Dendritic cell treated with granulocyte-macrophage colony-stimulating factor and Interleukin-4, amounts not matched to agents 40 ng/mL and 50 ng/mL, for 4 days (primary cell): ENCODE measurements at regions not wholly inside any gene's neighbourhood (a gene's known extent, or its start where the extent isn't known, plus 50 kb on each side); places are given as distances from the start of the nearest gene placed in this dataset.

Experiments used
- H3K27ac Mint-ChIP-seq: one replicate; pipeline ENCODE4 v1.8.0; 2022; ENCODE audit warnings: mild to moderate bottlenecking, mixed read lengths
- H3K27me3 Mint-ChIP-seq: one replicate; pipeline ENCODE4 v1.8.0; 2022; ENCODE audit warnings: mild to moderate bottlenecking, mixed read lengths
- H3K36me3 Mint-ChIP-seq: one replicate; pipeline ENCODE4 v1.8.0; 2022; ENCODE audit warnings: low read depth, mixed read lengths
- H3K4me1 Mint-ChIP-seq: one replicate; pipeline ENCODE4 v1.8.0; 2022; ENCODE audit warnings: low read depth, mixed read lengths
- H3K4me3 Mint-ChIP-seq: one replicate; pipeline ENCODE4 v1.8.0; 2022; ENCODE audit warnings: mild to moderate bottlenecking, moderate library complexity, mixed read lengths
- H3K9me3 Mint-ChIP-seq: one replicate; pipeline ENCODE4 v1.8.0; 2022; ENCODE audit warnings: mixed read lengths
- intact Hi-C: fragments of 100-400 bp; cut with micrococcal nuclease; formaldehyde crosslinking; loops from one replicate; pipeline ENCODE4 v1.15.0; 2022

DNA sequence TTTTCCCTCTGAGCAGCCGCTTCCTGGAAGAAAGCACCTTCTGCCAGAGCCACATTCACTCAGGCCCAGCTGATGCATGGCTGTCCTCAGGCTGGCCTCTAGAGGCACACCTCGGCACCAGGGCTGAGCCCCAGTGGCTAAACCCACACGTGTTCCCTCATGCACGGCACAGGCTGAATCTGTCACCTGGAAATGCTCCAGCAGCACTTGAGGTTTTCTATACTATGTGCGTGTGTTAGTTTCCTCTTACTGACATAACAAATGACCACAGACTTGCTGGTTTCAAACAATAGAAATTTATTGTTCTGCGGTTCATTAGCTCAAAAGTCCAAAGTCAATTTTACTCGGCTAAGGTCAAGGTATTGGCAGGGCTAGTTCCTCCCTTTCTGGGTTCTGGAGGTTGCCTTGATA, 141.4 kb downstream of the LRRC70 start:
- no peaks in the 10 kb centered on the region for H3K9me3 Mint-ChIP-seq
- peaks cover 15% of the 10 kb centered on the region for H3K4me1 Mint-ChIP-seq
- H3K4me3 Mint-ChIP-seq = no peak overlapping the region
- no peaks in the 10 kb centered on the region for H3K27me3 Mint-ChIP-seq
- intact Hi-C loops = no loop called here
- no peak overlapping the region for H3K27ac Mint-ChIP-seq
- no peaks in the 10 kb centered on the region for H3K36me3 Mint-ChIP-seq

DNA sequence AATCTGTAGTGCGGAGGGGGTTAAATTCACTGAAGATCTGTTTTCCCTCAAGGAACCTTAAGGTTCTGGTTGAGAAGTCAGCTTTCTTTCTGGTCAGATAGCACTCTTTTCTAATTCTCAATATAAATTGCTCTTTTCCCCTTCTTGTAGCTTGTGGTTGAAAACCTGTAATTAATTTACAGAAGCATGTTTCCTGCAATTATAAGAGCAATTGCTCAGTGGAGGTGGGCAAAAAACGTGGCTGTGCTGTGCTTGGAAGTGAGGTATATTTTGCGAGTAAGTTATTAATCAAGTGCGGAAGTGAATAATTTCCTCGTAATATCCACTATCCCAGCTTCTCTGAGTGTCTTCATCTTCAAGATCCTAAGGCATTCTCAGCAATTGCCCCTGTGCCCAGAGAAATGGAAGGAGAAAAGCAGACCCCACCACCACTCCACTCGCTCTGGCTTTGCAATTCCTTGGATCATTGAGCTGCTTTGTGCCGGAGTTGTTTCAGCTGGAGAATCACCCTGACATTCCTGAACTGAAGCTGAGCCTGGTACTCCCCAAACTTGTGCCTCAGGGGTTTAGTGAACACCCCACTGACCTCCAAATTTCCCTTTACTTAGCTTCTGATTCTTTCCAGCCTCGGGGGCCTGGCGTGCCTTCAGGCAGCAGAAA, 140.6 kb downstream of the LRRC70 start:
- H3K36me3 Mint-ChIP-seq = no peaks in the 10 kb centered on the region
- H3K4me3 Mint-ChIP-seq = no peak overlapping the region
- peaks cover 15% of the 10 kb centered on the region for H3K4me1 Mint-ChIP-seq
- no peak overlapping the region for H3K27ac Mint-ChIP-seq
- no peaks in the 10 kb centered on the region for H3K9me3 Mint-ChIP-seq
- intact Hi-C loops = no loop called here
- H3K27me3 Mint-ChIP-seq = no peaks in the 10 kb centered on the region

DNA sequence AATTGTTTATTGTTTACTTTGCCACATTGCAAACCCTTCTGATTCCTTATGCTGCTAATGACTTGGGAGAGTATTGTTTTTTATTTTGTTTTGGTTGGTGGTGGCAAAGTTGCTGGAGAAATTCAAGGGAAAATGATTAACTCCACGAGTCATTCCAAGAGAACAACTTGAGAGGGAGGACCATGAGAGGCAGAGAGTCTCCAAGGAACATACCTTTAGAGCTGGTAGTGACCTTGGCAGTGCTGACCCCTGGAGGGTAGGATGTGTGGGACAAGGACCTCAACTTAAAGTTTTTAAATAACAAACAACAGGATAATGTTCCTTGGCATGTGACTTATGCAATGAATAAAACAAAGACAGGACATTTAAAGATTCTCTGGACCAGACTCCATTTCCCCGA, 139.7 kb downstream of the LRRC70 start:
- Mint-ChIP-seq H3K4me1 (peaks cover 15% of the 10 kb centered on the region), H3K27me3 (no peaks in the 10 kb centered on the region), H3K9me3 (no peaks in the 10 kb centered on the region), H3K27ac (no peak overlapping the region), H3K36me3 (no peaks in the 10 kb centered on the region), H3K4me3 (no peak overlapping the region)
- intact Hi-C loops = no loop called here

DNA sequence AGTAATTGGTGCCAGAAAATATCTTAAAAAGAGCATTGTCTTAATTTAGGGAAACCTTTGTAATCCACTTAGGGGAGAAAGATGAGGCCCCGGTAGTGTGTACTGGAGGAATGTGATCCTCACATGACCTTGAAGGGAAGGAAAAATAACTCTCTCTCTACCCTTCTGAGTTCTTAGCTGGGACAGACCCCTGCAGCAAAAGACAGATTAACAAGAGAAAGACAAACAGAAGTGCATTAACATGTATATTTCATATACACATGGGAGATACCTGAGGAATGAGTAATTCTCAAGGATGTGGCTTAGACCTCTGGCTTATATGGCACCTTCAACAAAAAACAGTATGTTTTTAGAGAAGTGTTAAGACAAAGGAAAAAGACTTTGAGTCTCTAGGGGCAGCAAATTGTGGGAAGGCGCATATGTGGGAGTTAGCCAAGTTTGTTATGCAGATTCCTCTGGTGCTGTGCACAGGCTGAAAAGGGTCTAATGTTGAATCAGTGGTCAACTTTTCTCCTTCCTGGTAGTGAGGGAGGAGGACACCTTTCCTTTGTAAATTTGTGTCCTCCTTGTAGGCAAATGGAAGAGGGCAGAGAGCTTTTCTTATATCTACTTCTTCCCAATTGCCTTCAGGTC, 138.8 kb downstream of the LRRC70 start:
- intact Hi-C loops = no loop called here
- Mint-ChIP-seq H3K27ac (no peak overlapping the region), H3K36me3 (no peaks in the 10 kb centered on the region), H3K4me3 (no peak overlapping the region), H3K4me1 (peaks cover 15% of the 10 kb centered on the region), H3K9me3 (no peaks in the 10 kb centered on the region), H3K27me3 (no peaks in the 10 kb centered on the region)

DNA sequence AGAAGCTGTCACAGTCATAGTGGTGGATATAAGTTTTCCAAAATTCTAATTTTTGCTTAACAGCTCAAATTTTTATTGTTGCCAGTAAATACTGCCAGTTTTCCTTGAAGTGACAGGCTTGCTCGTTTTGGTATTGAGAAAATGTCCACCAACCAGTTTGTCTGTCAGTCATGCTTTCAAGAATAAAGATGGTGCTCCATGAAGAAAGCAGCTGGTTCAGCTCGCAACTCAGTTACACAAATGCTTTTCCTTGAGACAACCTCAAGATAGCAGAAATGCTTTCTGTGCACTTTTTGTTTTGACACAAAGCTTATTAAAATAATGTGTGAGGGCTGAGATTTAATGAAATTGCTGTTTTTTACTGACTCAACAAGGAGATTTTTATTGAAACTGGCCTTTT, 135.7 kb downstream of the LRRC70 start:
- H3K27ac Mint-ChIP-seq = no peak overlapping the region
- intact Hi-C loops = no loop called here
- H3K4me1 Mint-ChIP-seq = peaks cover 5% of the 10 kb centered on the region
- no peak overlapping the region for H3K4me3 Mint-ChIP-seq
- H3K9me3 Mint-ChIP-seq = peaks cover 1% of the 10 kb centered on the region
- no peaks in the 10 kb centered on the region for H3K36me3 Mint-ChIP-seq
- no peaks in the 10 kb centered on the region for H3K27me3 Mint-ChIP-seq

DNA sequence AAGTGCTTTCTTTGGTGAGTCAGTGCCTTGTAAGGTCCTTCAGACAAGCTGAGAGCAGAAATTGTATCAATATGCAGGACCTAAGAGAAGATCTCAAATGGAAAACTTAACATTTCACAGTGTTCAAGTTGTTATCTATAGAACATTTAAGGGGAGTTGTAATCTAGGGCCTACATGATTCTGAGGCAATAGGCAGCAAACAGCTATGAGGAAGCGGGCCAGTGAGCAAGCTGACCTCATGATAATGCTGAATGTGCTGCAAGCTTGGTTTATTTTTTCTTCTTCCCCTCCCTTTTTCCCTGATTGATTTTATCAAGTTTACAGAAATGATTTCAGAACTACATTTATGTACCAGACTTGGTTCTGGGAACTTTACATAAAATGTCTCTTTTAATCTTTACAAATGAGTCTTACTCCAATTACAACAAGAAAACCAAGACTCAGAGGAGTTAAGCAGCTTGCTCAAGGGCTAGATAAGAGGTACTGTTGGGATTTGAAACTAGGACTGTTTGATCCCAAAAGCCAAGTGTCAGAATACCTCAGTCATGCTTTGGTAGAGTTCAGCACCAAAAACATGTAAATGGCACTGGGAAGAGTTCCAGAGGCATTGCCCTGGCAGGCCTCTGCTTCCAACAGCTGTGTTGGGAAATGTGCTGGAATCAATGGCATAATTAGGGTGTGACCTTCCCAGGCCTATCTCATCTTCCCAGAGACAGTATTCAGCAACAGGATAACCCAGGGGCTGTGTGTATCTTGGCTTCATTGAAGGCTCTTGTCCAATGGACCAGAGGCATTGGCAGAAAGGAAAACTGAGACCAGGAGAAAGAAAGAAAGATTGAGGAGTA, 130.1 kb downstream of the LRRC70 start:
- H3K27ac Mint-ChIP-seq = peak overlapping the region; percentile 30
- H3K4me3 Mint-ChIP-seq = no peak overlapping the region
- no peaks in the 10 kb centered on the region for H3K27me3 Mint-ChIP-seq
- peaks cover 6% of the 10 kb centered on the region for H3K36me3 Mint-ChIP-seq
- intact Hi-C loops = no loop called here
- peaks cover 18% of the 10 kb centered on the region for H3K9me3 Mint-ChIP-seq
- H3K4me1 Mint-ChIP-seq = peaks cover 47% of the 10 kb centered on the region

DNA sequence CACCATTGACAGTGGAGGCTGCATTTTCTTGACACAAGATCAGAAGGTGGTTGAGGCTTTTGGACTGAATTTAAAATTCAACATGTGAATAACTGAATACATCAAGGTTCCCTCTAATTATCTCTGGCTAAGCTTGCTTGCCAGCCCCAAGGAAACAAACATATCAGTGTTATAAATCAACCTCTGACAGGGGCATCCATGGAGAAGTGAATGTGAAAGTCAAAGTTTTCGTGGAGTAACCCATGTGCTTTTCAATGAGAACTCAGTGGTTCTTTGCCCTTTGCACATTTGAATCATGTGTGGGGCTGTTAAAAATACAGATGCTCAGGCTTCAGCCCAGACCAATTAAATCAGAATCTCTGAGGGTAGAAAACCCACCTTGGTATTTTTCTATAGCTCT, 128.9 kb downstream of the LRRC70 start:
- H3K27me3 Mint-ChIP-seq = no peaks in the 10 kb centered on the region
- intact Hi-C loops = no loop called here
- H3K9me3 Mint-ChIP-seq = peaks cover 18% of the 10 kb centered on the region
- no peak overlapping the region for H3K4me3 Mint-ChIP-seq
- no peak overlapping the region for H3K27ac Mint-ChIP-seq
- H3K4me1 Mint-ChIP-seq = peaks cover 52% of the 10 kb centered on the region
- H3K36me3 Mint-ChIP-seq = peaks cover 6% of the 10 kb centered on the region

DNA sequence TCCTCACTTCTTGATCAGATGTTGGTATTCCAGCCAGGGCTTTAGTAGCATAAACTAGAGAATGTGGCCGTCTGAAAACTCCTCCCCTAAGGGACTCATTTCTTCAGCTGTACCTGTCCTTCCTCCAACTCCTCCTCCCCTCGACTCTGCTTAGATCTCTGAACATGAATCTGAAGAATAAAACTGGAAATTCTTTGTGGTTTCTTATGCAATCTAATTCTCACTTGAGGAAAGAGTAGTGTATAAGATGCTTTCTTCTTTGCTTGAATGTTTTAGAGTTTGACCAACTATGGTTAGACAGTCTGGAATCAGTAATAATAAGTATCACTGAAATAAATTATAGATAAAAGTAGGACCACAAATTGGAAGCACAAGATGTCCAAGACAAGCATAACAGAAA, 128.5 kb downstream of the LRRC70 start:
- no peaks in the 10 kb centered on the region for H3K27me3 Mint-ChIP-seq
- peaks cover 54% of the 10 kb centered on the region for H3K4me1 Mint-ChIP-seq
- intact Hi-C loops = no loop called here
- no peak overlapping the region for H3K27ac Mint-ChIP-seq
- no peak overlapping the region for H3K4me3 Mint-ChIP-seq
- peaks cover 6% of the 10 kb centered on the region for H3K36me3 Mint-ChIP-seq
- H3K9me3 Mint-ChIP-seq = peaks cover 18% of the 10 kb centered on the region

DNA sequence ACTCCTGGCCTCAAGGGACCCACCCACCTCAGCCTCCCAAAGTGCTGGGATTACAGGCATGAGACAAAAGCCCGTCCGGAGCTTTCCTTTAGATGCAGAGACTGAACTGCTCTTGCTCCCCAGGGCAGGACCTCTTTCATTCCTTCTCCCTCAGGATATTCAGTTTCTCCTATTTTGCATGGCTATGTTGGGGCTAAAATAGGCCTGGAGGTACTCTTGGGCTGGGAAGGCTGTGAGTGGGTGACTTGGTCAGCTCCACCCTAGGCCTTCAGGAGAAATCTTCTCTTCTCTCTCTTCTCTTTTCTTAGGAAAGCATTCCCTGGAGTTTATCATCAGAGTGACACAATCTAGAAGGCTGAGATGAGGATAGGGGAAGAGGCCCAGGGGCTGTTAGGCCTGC, 126.4 kb downstream of the LRRC70 start:
- Mint-ChIP-seq H3K36me3 (peaks cover 6% of the 10 kb centered on the region), H3K4me3 (no peak overlapping the region), H3K27me3 (no peaks in the 10 kb centered on the region), H3K4me1 (peaks cover 74% of the 10 kb centered on the region), H3K27ac (peak overlapping the region; percentile 46), H3K9me3 (peaks cover 18% of the 10 kb centered on the region)
- intact Hi-C loops = no loop called here

DNA sequence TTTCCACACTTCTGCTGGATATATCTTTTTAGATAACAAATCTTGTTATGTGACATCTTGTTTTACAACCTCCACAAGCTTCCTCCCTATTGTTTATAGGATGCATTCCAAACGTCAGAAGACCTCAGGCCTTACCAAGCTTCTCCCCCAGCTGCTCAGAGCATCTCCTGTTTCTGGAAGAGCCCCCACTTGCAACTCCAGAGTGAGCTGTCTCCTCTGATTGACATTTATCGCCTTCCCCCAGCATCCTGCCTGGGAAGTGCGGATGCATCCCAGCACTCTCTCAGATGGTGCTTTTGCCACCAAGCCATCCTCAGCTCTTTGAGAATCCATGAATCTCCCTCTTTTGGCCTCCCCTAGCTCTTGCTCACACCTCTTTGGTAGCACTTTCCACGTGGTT, 123.5 kb downstream of the LRRC70 start:
- no peaks in the 10 kb centered on the region for H3K27me3 Mint-ChIP-seq
- H3K9me3 Mint-ChIP-seq = peaks cover 10% of the 10 kb centered on the region
- H3K4me3 Mint-ChIP-seq = no peak overlapping the region
- H3K27ac Mint-ChIP-seq = peak overlapping the region; percentile 38
- intact Hi-C loops = no loop called here
- H3K36me3 Mint-ChIP-seq = no peaks in the 10 kb centered on the region
- peaks cover 62% of the 10 kb centered on the region for H3K4me1 Mint-ChIP-seq

DNA sequence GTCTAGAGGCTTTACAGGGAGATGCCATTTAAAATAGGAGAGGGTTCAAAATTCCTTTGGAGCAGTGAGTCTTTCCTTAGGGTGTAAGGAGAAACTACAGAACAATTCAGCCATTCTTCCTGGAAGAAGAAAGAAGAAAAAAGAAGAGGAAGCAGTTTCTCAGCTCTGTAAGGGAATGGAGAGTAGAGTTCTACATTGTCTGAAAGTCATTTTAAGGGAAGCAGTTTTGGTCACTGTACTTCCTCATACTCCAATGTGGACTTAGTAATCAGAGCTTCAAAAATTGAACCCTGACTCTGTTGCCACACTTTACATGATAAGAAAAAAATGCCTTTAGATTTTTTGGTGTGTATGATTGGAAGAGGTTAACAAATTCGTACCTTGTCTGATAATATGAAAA, 122.4 kb downstream of the LRRC70 start:
- peaks cover 10% of the 10 kb centered on the region for H3K9me3 Mint-ChIP-seq
- no peak overlapping the region for H3K4me3 Mint-ChIP-seq
- H3K27me3 Mint-ChIP-seq = no peaks in the 10 kb centered on the region
- intact Hi-C loops = no loop called here
- peak overlapping the region; percentile 82 for H3K27ac Mint-ChIP-seq
- peaks cover 56% of the 10 kb centered on the region for H3K4me1 Mint-ChIP-seq
- no peaks in the 10 kb centered on the region for H3K36me3 Mint-ChIP-seq

DNA sequence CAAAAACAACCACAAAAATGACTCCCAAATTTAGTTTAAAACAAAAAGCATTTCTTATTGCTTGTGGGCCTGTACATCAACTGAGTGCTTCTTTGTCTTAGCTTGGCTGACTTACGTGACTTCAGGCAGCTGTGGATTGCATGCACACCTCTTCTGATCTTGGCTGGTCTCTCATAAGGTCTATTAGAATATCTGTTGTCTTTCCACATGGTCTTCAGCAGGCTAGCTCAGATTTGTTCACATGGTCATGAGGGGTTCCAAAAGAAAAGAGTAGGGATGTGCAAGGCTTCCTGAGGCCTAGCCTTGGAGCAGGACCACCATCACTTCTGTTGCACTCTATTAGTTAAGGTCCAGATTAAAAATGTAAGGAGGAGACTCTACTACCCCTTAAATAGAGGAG, 120.1 kb downstream of the LRRC70 start:
- Mint-ChIP-seq H3K4me3 (no peak overlapping the region), H3K9me3 (peaks cover 10% of the 10 kb centered on the region), H3K36me3 (no peaks in the 10 kb centered on the region), H3K27me3 (no peaks in the 10 kb centered on the region), H3K4me1 (peaks cover 40% of the 10 kb centered on the region), H3K27ac (no peak overlapping the region)
- intact Hi-C loops = no loop called here

DNA sequence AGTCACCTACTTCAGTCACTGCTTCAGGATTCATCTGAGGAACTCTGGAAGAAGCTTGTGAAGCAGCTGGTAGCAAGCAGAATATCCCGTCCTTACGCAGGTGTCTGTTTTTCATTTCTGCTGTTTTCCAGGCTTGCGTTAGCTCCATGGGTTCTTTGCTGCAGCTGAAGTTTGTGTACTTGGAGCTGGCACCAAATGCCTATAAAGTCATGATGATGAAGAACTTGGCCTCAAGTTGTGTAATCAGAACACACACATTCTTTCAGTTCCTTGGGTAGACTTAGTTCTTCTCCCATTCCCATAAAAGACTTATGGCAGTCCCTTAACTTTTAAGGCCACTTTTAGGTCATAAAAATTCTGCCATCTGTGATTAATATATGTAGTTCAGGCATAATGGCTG, 116.7 kb downstream of the LRRC70 start:
- Mint-ChIP-seq H3K27me3 (no peaks in the 10 kb centered on the region), H3K27ac (no peak overlapping the region), H3K9me3 (peaks cover 10% of the 10 kb centered on the region), H3K4me1 (peaks cover 37% of the 10 kb centered on the region), H3K4me3 (no peak overlapping the region), H3K36me3 (no peaks in the 10 kb centered on the region)
- intact Hi-C loops = no loop called here

DNA sequence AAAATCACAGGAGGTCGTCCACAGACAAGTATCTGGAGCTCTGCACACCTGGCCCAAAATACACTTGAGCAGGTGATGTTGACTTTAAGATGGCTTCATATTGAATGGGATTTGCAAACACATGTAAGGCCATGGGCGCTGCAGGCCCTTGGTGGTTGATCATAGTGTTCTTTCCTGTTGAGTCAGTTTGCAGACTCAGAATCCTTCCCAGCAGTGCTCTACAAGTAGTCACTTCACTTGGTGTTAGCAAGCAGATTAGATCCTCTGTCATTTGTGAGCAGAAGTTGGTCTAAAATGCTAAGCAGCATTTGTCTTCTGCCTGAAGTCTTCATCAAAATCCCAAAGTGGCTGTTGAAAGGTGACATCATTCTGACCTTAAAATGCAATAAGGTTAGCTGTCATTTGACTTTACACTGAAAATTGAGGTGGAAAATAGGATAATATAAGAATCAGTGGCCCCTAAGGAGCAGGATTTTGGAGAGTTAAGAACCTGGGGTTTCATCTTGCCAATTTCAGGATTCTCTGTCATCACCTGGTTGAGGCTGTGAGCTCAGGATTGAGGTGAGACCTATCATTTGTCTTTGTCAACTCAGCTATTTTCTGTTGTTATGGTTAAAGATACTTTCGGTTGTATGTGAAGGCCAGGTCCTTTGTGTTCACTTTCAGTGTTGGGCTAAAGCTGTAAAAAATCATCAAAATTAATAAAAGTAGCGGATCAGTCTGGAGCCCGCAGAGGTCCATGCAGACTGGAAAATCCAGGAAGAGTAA, 114.5 kb downstream of the LRRC70 start:
- intact Hi-C loops = loop anchor here (5.0 kb wide), 1 partner anchor 34 kb away; no protein-coding TSS in a partner anchor
- Mint-ChIP-seq H3K27me3 (no peaks in the 10 kb centered on the region), H3K36me3 (no peaks in the 10 kb centered on the region), H3K9me3 (no peaks in the 10 kb centered on the region), H3K4me3 (no peak overlapping the region), H3K4me1 (peaks cover 42% of the 10 kb centered on the region), H3K27ac (no peak overlapping the region)
